B cell (primary cell): ENCODE measurements at regions not wholly inside any gene's neighbourhood (a gene's known extent, or its start where the extent isn't known, plus 50 kb on each side); places are given as distances from the start of the nearest gene placed in this dataset.
"Not testable (repeated sequence)": the region's sequence is repeated elsewhere in the genome, so short reads cannot be mapped to it uniquely, and the experiment has no call there.

Experiments
- ATAC-seq: fragments of 200-7000 bp; cut with Tn5 transposase; one replicate; pipeline ENCODE4 v1.10.0; 2021; ENCODE audit warnings: low read depth, mild to moderate bottlenecking, moderate number of reproducible peaks, moderate library complexity
- CTCF ChIA-PET: fragments of 350-600 bp; sonication (Branson Sonifier 250); formaldehyde crosslinking; loops from one replicate; lab custom pipeline; 2021; ENCODE audit warnings: antibody characterized with exemption, inconsistent platforms; lab: Charles Lee
- POLR2A ChIA-PET: fragments of 350-600 bp; sonication (Branson Sonifier 250); formaldehyde crosslinking; loops from one replicate; lab custom pipeline; 2021; ENCODE audit warnings: antibody characterized with exemption; lab: Charles Lee
- DNase-seq: peaks from one replicate; pipeline ENCODE4 v3.0.0; 2013
- H2AFZ ChIP-seq: 2 replicates; pipeline ENCODE4 v1.6.1; 2012; ENCODE audit warnings: mild to moderate bottlenecking, low read depth, low read length; ENCODE audit not compliant: insufficient read depth, poor library complexity, severe bottlenecking
- H3K27ac ChIP-seq, 2 donors: 1 replicate in 1 of 2; 2 replicates in 1 of 2; pipeline ENCODE4 v1.5.1; 2012 to 2013; ENCODE audit warnings: low read length in 2 of 2, mild to moderate bottlenecking in 2 of 2, moderate library complexity in 1 of 2
- H3K27me3 ChIP-seq, 4 experiments: fragments of 200-600 bp in 1 of 4; sonication (generic) in 1 of 4; replicated peaks in 1 of 4; 1 replicate in 2 of 4; 2 replicates in 2 of 4; pipeline versions ENCODE4 v1.6.1 to v1.7.0; 2013 to 2016; ENCODE audit warnings: low read length in 3 of 4, mild to moderate bottlenecking in 2 of 4, mixed read lengths in 1 of 4, moderate library complexity in 1 of 4; ENCODE audit not compliant: insufficient read depth in 4 of 4, control insufficient read depth in 3 of 4; ENCODE audit errors: control extremely low read depth in 1 of 4
- H3K36me3 ChIP-seq, 2 experiments: replicated peaks in 1 of 2; 1 replicate in 1 of 2; 2 replicates in 1 of 2; pipeline versions ENCODE4 v1.6.1 to v1.7.1; 2013; ENCODE audit warnings: low read length in 1 of 2; ENCODE audit not compliant: insufficient read depth in 2 of 2, control insufficient read depth in 1 of 2; ENCODE audit errors: control extremely low read depth in 1 of 2, extremely low read depth in 1 of 2
- H3K4me1 ChIP-seq, 2 donors: fragments of 200-600 bp in 1 of 2; sonication (generic) in 1 of 2; 1 replicate in 1 of 2; 2 replicates in 1 of 2; pipeline versions ENCODE4 v1.5.1 to v1.6.1; 2013 to 2017; ENCODE audit warnings: low read length in 2 of 2; ENCODE audit not compliant: control insufficient read depth in 2 of 2, insufficient read depth in 2 of 2
- H3K4me2 ChIP-seq: replicated peaks from 2 replicates; pipeline ENCODE3; 2012; ENCODE audit warnings: mild to moderate bottlenecking, low read depth, low read length; ENCODE audit not compliant: poor library complexity, severe bottlenecking
- H3K4me3 ChIP-seq, 5 experiments: fragments of 200-600 bp in 1 of 5; sonication (generic) in 1 of 5; 1 replicate in 3 of 5; 2 replicates in 2 of 5; pipeline versions ENCODE4 v1.5.1 to v1.7.0; 2011 to 2016; ENCODE audit warnings: low read length in 4 of 5, mild to moderate bottlenecking in 4 of 5, low read depth in 2 of 5, control low read depth in 1 of 5, moderate library complexity in 1 of 5; ENCODE audit not compliant: insufficient read depth in 1 of 5; ENCODE audit errors: control extremely low read depth in 1 of 5, extremely low read depth in 1 of 5
- H3K79me2 ChIP-seq: fragments of 200-600 bp; sonication (generic); one replicate; pipeline ENCODE4 v1.6.0; 2016; ENCODE audit warnings: low read length; ENCODE audit not compliant: control insufficient read depth, insufficient read depth
- H3K9ac ChIP-seq: fragments of 200-600 bp; sonication (generic); 2 replicates; pipeline ENCODE4 v1.6.1; 2017; ENCODE audit warnings: mild to moderate bottlenecking, low read length, moderate library complexity
- H3K9me3 ChIP-seq, 3 donors: one replicate each; pipeline versions ENCODE4 v1.6.1 to v1.7.1; 2013; ENCODE audit warnings: low read length in 2 of 3; ENCODE audit not compliant: control insufficient read depth in 2 of 3, insufficient read depth in 1 of 3; ENCODE audit errors: control extremely low read depth in 1 of 3
- H4K20me1 ChIP-seq: 2 replicates; pipeline ENCODE4 v1.6.0; 2012; ENCODE audit warnings: mild to moderate bottlenecking, low read length; ENCODE audit not compliant: insufficient read depth, control insufficient read depth, poor library complexity, severe bottlenecking
- H3K27ac Mint-ChIP-seq: one replicate; pipeline ENCODE4 v1.8.0; 2021; ENCODE audit warnings: mixed read lengths
- H3K27me3 Mint-ChIP-seq: one replicate; pipeline ENCODE4 v1.8.0; 2021; ENCODE audit warnings: mixed read lengths
- H3K4me1 Mint-ChIP-seq: one replicate; pipeline ENCODE4 v1.8.0; 2021; ENCODE audit warnings: mixed read lengths
- H3K4me3 Mint-ChIP-seq: one replicate; pipeline ENCODE4 v1.8.0; 2021; ENCODE audit warnings: mixed read lengths
- H3K9me3 Mint-ChIP-seq: one replicate; pipeline ENCODE4 v1.8.0; 2022; ENCODE audit warnings: mixed read lengths; ENCODE audit not compliant: insufficient read depth
- WGBS: methylation state at CpG from one replicate; pipeline ENCODE4 v1.1.5; 2013; ENCODE audit warnings: missing lambda C conversion rate; ENCODE audit not compliant: insufficient coverage; 5-methylcytosine and 5-hydroxymethylcytosine counted together
- intact Hi-C: fragments of 100-400 bp; cut with micrococcal nuclease; formaldehyde crosslinking; loops from one replicate; pipeline ENCODE4 v1.10.0; 2022

- CTCF ChIA-PET, H3K4me2 ChIP-seq, H3K36me3 ChIP-seq, H3K27ac ChIP-seq, H3K4me3 Mint-ChIP-seq, POLR2A ChIA-PET, H3K27me3 ChIP-seq, intact Hi-C loops, H3K4me3 ChIP-seq, H3K79me2 ChIP-seq, H3K9ac ChIP-seq, DNase-seq, H3K27ac Mint-ChIP-seq, H3K4me1 ChIP-seq, H3K9me3 Mint-ChIP-seq, H3K4me1 Mint-ChIP-seq, H2AFZ ChIP-seq, ATAC-seq, H3K27me3 Mint-ChIP-seq, H4K20me1 ChIP-seq: not testable (repeated sequence)
- WGBS, result 94% methylated on average over 3 of the region's 4 CpGs
- peaks cover 0 to 17% (median 0%) of the 10 kb centered on the region in 3 donors for H3K9me3 ChIP-seq
These were observed 673.1 kb upstream of the DEFB115 start for GRCh38 chr20:30584403-30584802.

GRCh38 chr20:30585244-30585796 is 672.1 kb upstream of the DEFB115 start:
- H3K79me2 ChIP-seq, H3K27me3 ChIP-seq, H3K27ac Mint-ChIP-seq, POLR2A ChIA-PET, H3K4me3 ChIP-seq, DNase-seq, H2AFZ ChIP-seq, intact Hi-C loops, H3K27ac ChIP-seq, H3K4me2 ChIP-seq, H3K4me1 Mint-ChIP-seq, H3K36me3 ChIP-seq, H4K20me1 ChIP-seq, H3K9me3 Mint-ChIP-seq, CTCF ChIA-PET, H3K27me3 Mint-ChIP-seq, H3K4me3 Mint-ChIP-seq, H3K4me1 ChIP-seq, ATAC-seq, H3K9ac ChIP-seq: not testable (repeated sequence)
- peaks cover 0 to 12% (median 0%) of the 10 kb centered on the region in 3 donors for H3K9me3 ChIP-seq
- WGBS, result 44% methylated on average over 41 of the region's 49 CpGs

GRCh38 chr20:30586178-30586577 is 671.3 kb upstream of the DEFB115 start:
- H3K9me3 Mint-ChIP-seq, H3K4me1 Mint-ChIP-seq, H3K4me3 ChIP-seq, POLR2A ChIA-PET, CTCF ChIA-PET, H3K4me2 ChIP-seq, H3K27ac ChIP-seq, DNase-seq, H3K79me2 ChIP-seq, H3K27me3 ChIP-seq, H3K4me1 ChIP-seq, H3K36me3 ChIP-seq, ATAC-seq, intact Hi-C loops, H3K9ac ChIP-seq, H3K27me3 Mint-ChIP-seq, H3K4me3 Mint-ChIP-seq, H3K27ac Mint-ChIP-seq, H2AFZ ChIP-seq, H4K20me1 ChIP-seq: not testable (repeated sequence)
- H3K9me3 ChIP-seq, result peaks cover 0 to 12% (median 0%) of the 10 kb centered on the region in 3 donors
- WGBS, result 46% methylated on average over 15 of the region's 30 CpGs
